H9 (cell line): ENCODE measurements at regions not wholly inside any gene's neighbourhood (a gene's known extent, or its start where the extent isn't known, plus 50 kb on each side); places are given as distances from the start of the nearest gene placed in this dataset.

Source experiments
- DNase-seq: peaks from one replicate; pipeline ENCODE4 v3.0.0-alpha.2; 2017
- H2AFZ ChIP-seq: one replicate; pipeline ENCODE4 v1.6.1; 2013; ENCODE audit warnings: mild to moderate bottlenecking, low read length, control low read depth, moderate library complexity
- H2AK5ac ChIP-seq: 2 replicates; pipeline ENCODE4 v1.6.1; 2013; ENCODE audit warnings: low read length, control low read depth, mixed read lengths; ENCODE audit not compliant: insufficient read length
- H2BK120ac ChIP-seq: one replicate; pipeline ENCODE4 v1.6.1; 2013; ENCODE audit warnings: low read depth, mild to moderate bottlenecking, low read length, control low read depth, inconsistent platforms; ENCODE audit not compliant: poor library complexity, severe bottlenecking
- H2BK12ac ChIP-seq: 2 replicates; pipeline ENCODE4 v1.6.1; 2013; ENCODE audit warnings: low read length, control low read depth, mixed read lengths, low read depth; ENCODE audit not compliant: insufficient read length
- H2BK15ac ChIP-seq: 2 replicates; pipeline ENCODE4 v1.6.1; 2013; ENCODE audit warnings: low read depth, low read length, control low read depth
- H2BK20ac ChIP-seq: one replicate; pipeline ENCODE4 v1.6.1; 2013; ENCODE audit warnings: low read depth, mild to moderate bottlenecking, low read length, control low read depth, inconsistent platforms; ENCODE audit not compliant: poor library complexity, severe bottlenecking
- H2BK5ac ChIP-seq: 2 replicates; pipeline ENCODE4 v1.6.1; 2013; ENCODE audit warnings: low read length, control low read depth, mixed read lengths; ENCODE audit not compliant: insufficient read length
- H3K14ac ChIP-seq: 2 replicates; pipeline ENCODE4 v1.6.1; 2013; ENCODE audit warnings: low read length, control low read depth; ENCODE audit not compliant: insufficient read depth
- H3K18ac ChIP-seq: 2 replicates; pipeline ENCODE4 v1.6.1; 2013; ENCODE audit warnings: low read depth, mild to moderate bottlenecking, mixed read lengths, low read length, control low read depth; ENCODE audit not compliant: insufficient read length
- H3K23ac ChIP-seq: 2 replicates; pipeline ENCODE4 v1.6.1; 2013; ENCODE audit warnings: low read length, control low read depth, mixed read lengths, low read depth; ENCODE audit not compliant: insufficient read length
- H3K23me2 ChIP-seq: 2 replicates; pipeline ENCODE4 v1.6.1; 2013; ENCODE audit warnings: low read depth, mild to moderate bottlenecking, mixed read lengths, low read length, control low read depth; ENCODE audit not compliant: insufficient read length, poor library complexity, severe bottlenecking
- H3K27ac ChIP-seq: 2 replicates; pipeline ENCODE4 v1.5.1; 2013; ENCODE audit warnings: low read length, control low read depth, mixed read lengths, low read depth; ENCODE audit not compliant: insufficient read length
- H3K27me3 ChIP-seq: 2 replicates; pipeline ENCODE4 v1.6.1; 2013; ENCODE audit warnings: low read length, control low read depth, inconsistent platforms; ENCODE audit not compliant: insufficient read depth
- H3K4ac ChIP-seq: 2 replicates; pipeline ENCODE4 v1.6.1; 2013; ENCODE audit warnings: low read depth, mild to moderate bottlenecking, control low read depth, inconsistent platforms, low read length, moderate library complexity
- H3K4me1 ChIP-seq: 2 replicates; pipeline ENCODE4 v1.6.1; 2013; ENCODE audit warnings: low read length, control low read depth, inconsistent platforms; ENCODE audit not compliant: insufficient read depth
- H3K4me2 ChIP-seq: 2 replicates; pipeline ENCODE4 v1.6.1; 2013; ENCODE audit warnings: low read length, control low read depth, mixed read lengths; ENCODE audit not compliant: insufficient read length, insufficient read depth
- H3K56ac ChIP-seq: 2 replicates; pipeline ENCODE4 v1.6.1; 2013; ENCODE audit warnings: low read depth, mild to moderate bottlenecking, mixed read lengths, low read length, control low read depth; ENCODE audit not compliant: insufficient read length
- H3K79me1 ChIP-seq: 2 replicates; pipeline ENCODE4 v1.6.1; 2013; ENCODE audit warnings: low read depth, mild to moderate bottlenecking, moderate library complexity, low read length, control low read depth, inconsistent platforms; ENCODE audit not compliant: insufficient read depth, poor library complexity, severe bottlenecking
- H3K79me2 ChIP-seq: 2 replicates; pipeline ENCODE4 v1.6.1; 2013; ENCODE audit warnings: low read length, control low read depth, inconsistent platforms; ENCODE audit not compliant: insufficient read depth
- H3K9ac ChIP-seq: 2 replicates; pipeline ENCODE4 v1.6.1; 2013; ENCODE audit warnings: low read length, control low read depth, mixed read lengths; ENCODE audit not compliant: insufficient read length; ENCODE audit errors: extremely low read depth
- H3K9me3 ChIP-seq: one replicate; pipeline ENCODE4 v1.6.1; 2013; ENCODE audit warnings: low read depth, low read length, inconsistent platforms; ENCODE audit not compliant: control insufficient read depth
- H3T11ph ChIP-seq: one replicate; pipeline ENCODE4 v1.6.1; 2013; ENCODE audit warnings: mild to moderate bottlenecking, low read length, control low read depth, inconsistent platforms
- H4K20me1 ChIP-seq: one replicate; pipeline ENCODE4 v1.6.1; 2013; ENCODE audit not compliant: control insufficient read depth, insufficient read length, insufficient read depth
- H4K5ac ChIP-seq: 2 replicates; pipeline ENCODE4 v1.6.1; 2013; ENCODE audit warnings: low read depth, mild to moderate bottlenecking, mixed read lengths, low read length, control low read depth; ENCODE audit not compliant: insufficient read length
- H4K8ac ChIP-seq: replicated peaks from 2 replicates; pipeline ENCODE4 v1.6.1; 2013; ENCODE audit warnings: low read length, control low read depth, mixed read lengths, low read depth; ENCODE audit not compliant: insufficient read length
- H4K91ac ChIP-seq: 2 replicates; pipeline ENCODE4 v1.6.1; 2013; ENCODE audit warnings: low read depth, mild to moderate bottlenecking, moderate library complexity, mixed read lengths, low read length, control low read depth; ENCODE audit not compliant: insufficient read length
- H3K27ac Mint-ChIP-seq, 3 experiments: 2 replicates in 2 of 3; 3 replicates in 1 of 3; pipeline ENCODE4 v1.8.0; 2020 to 2021; ENCODE audit warnings: mixed read lengths in 3 of 3, mild to moderate bottlenecking in 1 of 3, moderate library complexity in 1 of 3
- H3K27me3 Mint-ChIP-seq: 2 replicates; pipeline ENCODE4 v1.8.0; 2021; ENCODE audit warnings: low read depth, mild to moderate bottlenecking, moderate library complexity, mixed read lengths
- H3K36me3 Mint-ChIP-seq, 3 experiments: 2 replicates in 2 of 3; 3 replicates in 1 of 3; pipeline ENCODE4 v1.8.0; 2020 to 2021; ENCODE audit warnings: low read depth in 3 of 3, mixed read lengths in 3 of 3; ENCODE audit not compliant: insufficient read depth in 1 of 3
- H3K4me1 Mint-ChIP-seq, 2 experiments: 2 replicates each; pipeline ENCODE4 v1.8.0; 2020; ENCODE audit warnings: mixed read lengths in 2 of 2
- H3K4me3 Mint-ChIP-seq, 2 experiments: 2 replicates in 1 of 2; 3 replicates in 1 of 2; pipeline ENCODE4 v1.8.0; 2020 to 2021; ENCODE audit warnings: mild to moderate bottlenecking in 2 of 2, mixed read lengths in 2 of 2, moderate library complexity in 1 of 2
- H3K9me3 Mint-ChIP-seq, 2 experiments: 2 replicates in 1 of 2; 3 replicates in 1 of 2; pipeline ENCODE4 v1.8.0; 2020; ENCODE audit warnings: mild to moderate bottlenecking in 2 of 2, mixed read lengths in 2 of 2, moderate library complexity in 1 of 2
- WGBS: extraction: QIAGEN DNeasy Blood & Tissue Kit; methylation state at CpG from one replicate; pipeline ENCODE4 v1.1.7; 2013; ENCODE audit warnings: missing lambda C conversion rate, low lambda C conversion rate, mixed read lengths; ENCODE audit not compliant: insufficient read length; ENCODE audit errors: extremely low coverage; 5-methylcytosine and 5-hydroxymethylcytosine counted together
- TF ChIP-seq, protein P1 (sequence below): fragments of 200-600 bp; sonication (generic); conservative IDR thresholded peaks from 3 replicates; pipeline ENCODE4 v1.8.0; 2021; ENCODE audit warnings: antibody characterized with exemption, mild to moderate bottlenecking

DNA sequence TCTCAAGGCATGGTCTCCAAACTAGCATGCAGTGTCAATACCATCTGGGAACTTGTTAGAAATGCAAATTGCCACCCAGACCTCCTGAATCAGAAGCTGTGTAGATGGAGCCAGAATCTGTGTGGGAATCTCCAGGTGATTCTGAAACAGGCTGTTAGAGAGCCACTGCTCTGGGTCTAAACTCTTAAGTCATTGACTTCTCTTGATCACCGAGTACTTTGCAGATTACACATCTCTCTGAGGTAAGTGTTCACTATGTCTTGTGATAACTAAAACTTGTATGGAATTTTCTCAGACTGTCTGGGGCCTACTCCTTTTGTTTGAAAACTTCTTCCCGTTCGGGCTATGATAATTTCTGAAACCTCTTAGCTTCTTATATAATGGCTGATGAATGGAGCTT is 315.6 kb downstream of the EDEM1 start:
- no CpG with 5 or more reads among the region's 3 CpGs for WGBS
- Histone ChIP-seq H2BK12ac (no peak overlapping the region), H3K14ac (no peak overlapping the region)

More for the DNA sequence above, 315.6 kb downstream of the EDEM1 start:
- peaks cover 4 to 13% of the 10 kb centered on the region in 2 experiments; a peak in 3 of 4 replicates for H3K4me1 Mint-ChIP-seq
- no peaks in the 10 kb centered on the region for H3K27me3 ChIP-seq
- no peak overlapping the region for H3T11ph ChIP-seq
- H3K23ac ChIP-seq, result no peak overlapping the region
- H3K4me2 ChIP-seq, result no peak overlapping the region
- no peak overlapping the region for H4K91ac ChIP-seq
- no peak overlapping the region for H3K4me3 Mint-ChIP-seq
- no peaks in the 10 kb centered on the region for H3K9me3 ChIP-seq
- no peak overlapping the region for H2BK20ac ChIP-seq
- no peak overlapping the region for H3K18ac ChIP-seq
- no peak overlapping the region for H2BK120ac ChIP-seq
- TF ChIP-seq, protein P1, sequence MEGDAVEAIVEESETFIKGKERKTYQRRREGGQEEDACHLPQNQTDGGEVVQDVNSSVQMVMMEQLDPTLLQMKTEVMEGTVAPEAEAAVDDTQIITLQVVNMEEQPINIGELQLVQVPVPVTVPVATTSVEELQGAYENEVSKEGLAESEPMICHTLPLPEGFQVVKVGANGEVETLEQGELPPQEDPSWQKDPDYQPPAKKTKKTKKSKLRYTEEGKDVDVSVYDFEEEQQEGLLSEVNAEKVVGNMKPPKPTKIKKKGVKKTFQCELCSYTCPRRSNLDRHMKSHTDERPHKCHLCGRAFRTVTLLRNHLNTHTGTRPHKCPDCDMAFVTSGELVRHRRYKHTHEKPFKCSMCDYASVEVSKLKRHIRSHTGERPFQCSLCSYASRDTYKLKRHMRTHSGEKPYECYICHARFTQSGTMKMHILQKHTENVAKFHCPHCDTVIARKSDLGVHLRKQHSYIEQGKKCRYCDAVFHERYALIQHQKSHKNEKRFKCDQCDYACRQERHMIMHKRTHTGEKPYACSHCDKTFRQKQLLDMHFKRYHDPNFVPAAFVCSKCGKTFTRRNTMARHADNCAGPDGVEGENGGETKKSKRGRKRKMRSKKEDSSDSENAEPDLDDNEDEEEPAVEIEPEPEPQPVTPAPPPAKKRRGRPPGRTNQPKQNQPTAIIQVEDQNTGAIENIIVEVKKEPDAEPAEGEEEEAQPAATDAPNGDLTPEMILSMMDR, result no peak
- H3K56ac ChIP-seq, result no peak overlapping the region
- DNase-seq, result no peak
- H4K20me1 ChIP-seq, result no peaks in the 10 kb centered on the region
- H4K5ac ChIP-seq, result no peak overlapping the region
- H3K4me1 ChIP-seq, result no peaks in the 10 kb centered on the region
- H2AK5ac ChIP-seq, result no peak overlapping the region
- H3K79me2 ChIP-seq, result no peaks in the 10 kb centered on the region
- H3K4ac ChIP-seq, result no peak overlapping the region
- no peaks in the 10 kb centered on the region for H3K23me2 ChIP-seq
- no peak overlapping the region for H4K8ac ChIP-seq
- H3K36me3 Mint-ChIP-seq, result peaks cover 0 to 5% (median 4%) of the 10 kb centered on the region in 3 experiments; a peak in 2 of 7 replicates
- no peak overlapping the region for H3K27ac ChIP-seq
- no peak overlapping the region for H2BK5ac ChIP-seq
- H3K9ac ChIP-seq, result no peak overlapping the region
- no peaks in the 10 kb centered on the region for H3K79me1 ChIP-seq
- H2BK15ac ChIP-seq, result no peak overlapping the region
- peaks cover 4 to 6% of the 10 kb centered on the region in 2 experiments for H3K9me3 Mint-ChIP-seq
- H3K27ac Mint-ChIP-seq, result no peak overlapping the region; a peak in 1 of 7 replicates
- no peak overlapping the region for H2AFZ ChIP-seq
- no peaks in the 10 kb centered on the region for H3K27me3 Mint-ChIP-seq
